ENCODE measurements at regions not wholly inside any gene's neighbourhood (a gene's known extent, or its start where the extent isn't known, plus 50 kb on each side); places are given as distances from the start of the nearest gene placed in this dataset.

GRCh38 chr4:104848597-104849225 is 298.0 kb upstream of the TET2 start:
- ATAC-seq, result no peak
- TF ChIP-seq OSR1 (CRISPR knock-in tag; IDR thresholded peaks at IDR 0.05) (no peak), ZFP3 (CRISPR knock-in tag; IDR thresholded peaks at IDR 0.05) (no peak), PPARA (CRISPR knock-in tag; IDR thresholded peaks at IDR 0.05; ENCODE audit: borderline replicate concordance) (no peak), ZNF565 (CRISPR knock-in tag; conservative IDR thresholded peaks at IDR 0.05; ENCODE audit: low read depth) (no peak), BACH2 (CRISPR knock-in tag; IDR thresholded peaks at IDR 0.05; ENCODE audit: borderline replicate concordance) (no peak), ESRRG (CRISPR knock-in tag; IDR thresholded peaks at IDR 0.05) (no peak), ISL1 (CRISPR knock-in tag; IDR thresholded peaks at IDR 0.05) (no peak), TSHZ2 (CRISPR knock-in tag; IDR thresholded peaks at IDR 0.05) (no peak), ZC3H10 (CRISPR knock-in tag; IDR thresholded peaks at IDR 0.05) (no peak), ZNF70 (CRISPR knock-in tag; IDR thresholded peaks at IDR 0.05) (no peak), RARB (CRISPR knock-in tag; IDR thresholded peaks at IDR 0.05) (no peak), TOX (CRISPR knock-in tag; IDR thresholded peaks at IDR 0.05; ENCODE audit: borderline replicate concordance) (no peak), ARNTL (CRISPR knock-in tag; IDR thresholded peaks at IDR 0.05; ENCODE audit: borderline replicate concordance, low read depth) (no peak), CSDC2 (CRISPR knock-in tag; IDR thresholded peaks at IDR 0.05) (no peak), SNAI2 (CRISPR knock-in tag; IDR thresholded peaks at IDR 0.05) (no peak), CSRNP3 (CRISPR knock-in tag; IDR thresholded peaks at IDR 0.05) (no peak), ZFP30 (CRISPR knock-in tag; IDR thresholded peaks at IDR 0.05) (no peak)
- TF ChIP-seq, protein P1, sequence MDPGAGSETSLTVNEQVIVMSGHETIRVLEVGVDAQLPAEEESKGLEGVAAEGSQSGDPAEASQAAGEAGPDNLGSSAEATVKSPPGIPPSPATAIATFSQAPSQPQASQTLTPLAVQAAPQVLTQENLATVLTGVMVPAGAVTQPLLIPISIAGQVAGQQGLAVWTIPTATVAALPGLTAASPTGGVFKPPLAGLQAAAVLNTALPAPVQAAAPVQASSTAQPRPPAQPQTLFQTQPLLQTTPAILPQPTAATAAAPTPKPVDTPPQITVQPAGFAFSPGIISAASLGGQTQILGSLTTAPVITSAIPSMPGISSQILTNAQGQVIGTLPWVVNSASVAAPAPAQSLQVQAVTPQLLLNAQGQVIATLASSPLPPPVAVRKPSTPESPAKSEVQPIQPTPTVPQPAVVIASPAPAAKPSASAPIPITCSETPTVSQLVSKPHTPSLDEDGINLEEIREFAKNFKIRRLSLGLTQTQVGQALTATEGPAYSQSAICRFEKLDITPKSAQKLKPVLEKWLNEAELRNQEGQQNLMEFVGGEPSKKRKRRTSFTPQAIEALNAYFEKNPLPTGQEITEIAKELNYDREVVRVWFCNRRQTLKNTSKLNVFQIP (CRISPR knock-in tag; IDR thresholded peaks at IDR 0.05; ENCODE audit: borderline replicate concordance, low read depth), result no peak
- TF ChIP-seq, protein P2, sequence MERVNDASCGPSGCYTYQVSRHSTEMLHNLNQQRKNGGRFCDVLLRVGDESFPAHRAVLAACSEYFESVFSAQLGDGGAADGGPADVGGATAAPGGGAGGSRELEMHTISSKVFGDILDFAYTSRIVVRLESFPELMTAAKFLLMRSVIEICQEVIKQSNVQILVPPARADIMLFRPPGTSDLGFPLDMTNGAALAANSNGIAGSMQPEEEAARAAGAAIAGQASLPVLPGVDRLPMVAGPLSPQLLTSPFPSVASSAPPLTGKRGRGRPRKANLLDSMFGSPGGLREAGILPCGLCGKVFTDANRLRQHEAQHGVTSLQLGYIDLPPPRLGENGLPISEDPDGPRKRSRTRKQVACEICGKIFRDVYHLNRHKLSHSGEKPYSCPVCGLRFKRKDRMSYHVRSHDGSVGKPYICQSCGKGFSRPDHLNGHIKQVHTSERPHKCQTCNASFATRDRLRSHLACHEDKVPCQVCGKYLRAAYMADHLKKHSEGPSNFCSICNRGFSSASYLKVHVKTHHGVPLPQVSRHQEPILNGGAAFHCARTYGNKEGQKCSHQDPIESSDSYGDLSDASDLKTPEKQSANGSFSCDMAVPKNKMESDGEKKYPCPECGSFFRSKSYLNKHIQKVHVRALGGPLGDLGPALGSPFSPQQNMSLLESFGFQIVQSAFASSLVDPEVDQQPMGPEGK (CRISPR knock-in tag; IDR thresholded peaks at IDR 0.05; ENCODE audit: borderline replicate concordance), result no peak

DNA sequence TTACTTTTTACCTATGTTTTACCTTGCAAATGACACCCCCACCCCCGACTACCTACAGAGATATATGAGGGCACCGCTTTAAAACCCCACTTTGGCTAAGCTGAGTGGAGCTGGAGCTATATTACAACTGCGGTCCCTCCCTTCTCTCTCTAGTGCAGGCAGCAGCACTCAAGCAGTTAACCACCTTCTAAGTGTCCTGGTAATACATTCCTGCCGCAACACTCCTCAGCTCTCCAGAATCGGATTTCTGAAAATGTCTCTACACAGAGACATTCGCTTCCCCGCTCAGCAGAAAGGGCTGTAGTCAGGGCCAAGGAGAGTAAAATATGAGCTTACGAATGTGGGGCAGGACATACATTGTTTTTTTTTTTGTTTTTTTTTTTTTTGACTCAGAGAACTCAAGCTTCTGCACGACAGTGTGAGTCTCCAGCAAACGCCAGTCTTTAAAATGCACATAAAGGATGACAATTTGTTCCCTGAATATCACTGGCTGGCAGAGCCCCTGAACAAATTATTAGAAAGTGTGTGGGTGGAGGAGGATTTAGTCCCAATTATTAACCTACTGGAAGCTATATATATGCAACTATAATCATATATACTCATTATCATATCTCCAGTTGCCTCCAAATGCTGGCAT is 287.0 kb upstream of the TET2 start:
- peak; percentile 25; the same call in 2 of the 3 replicates for ATAC-seq
- TF ChIP-seq TOX (CRISPR knock-in tag; IDR thresholded peaks at IDR 0.05; ENCODE audit: borderline replicate concordance), result no peak
- TF ChIP-seq CSRNP3 (CRISPR knock-in tag; IDR thresholded peaks at IDR 0.05), result no peak
- no peak for TF ChIP-seq ZNF8 (CRISPR knock-in tag; IDR thresholded peaks at IDR 0.05)
- no peak for TF ChIP-seq ZNF565 (CRISPR knock-in tag; conservative IDR thresholded peaks at IDR 0.05; ENCODE audit: low read depth)
- no peak for TF ChIP-seq ZFP30 (CRISPR knock-in tag; IDR thresholded peaks at IDR 0.05)
- TF ChIP-seq TCF4 (CRISPR knock-in tag; IDR thresholded peaks at IDR 0.05; ENCODE audit: borderline replicate concordance), result no peak
- no peak for TF ChIP-seq ZFP3 (CRISPR knock-in tag; IDR thresholded peaks at IDR 0.05)

Measured in SK-N-SH treated with all-trans-retinoic acid at 6 μM for 48 hours (cell line).